ENCODE measurements at regions not wholly inside any gene's neighbourhood (a gene's known extent, or its start where the extent isn't known, plus 50 kb on each side); places are given as distances from the start of the nearest gene placed in this dataset.

DNA sequence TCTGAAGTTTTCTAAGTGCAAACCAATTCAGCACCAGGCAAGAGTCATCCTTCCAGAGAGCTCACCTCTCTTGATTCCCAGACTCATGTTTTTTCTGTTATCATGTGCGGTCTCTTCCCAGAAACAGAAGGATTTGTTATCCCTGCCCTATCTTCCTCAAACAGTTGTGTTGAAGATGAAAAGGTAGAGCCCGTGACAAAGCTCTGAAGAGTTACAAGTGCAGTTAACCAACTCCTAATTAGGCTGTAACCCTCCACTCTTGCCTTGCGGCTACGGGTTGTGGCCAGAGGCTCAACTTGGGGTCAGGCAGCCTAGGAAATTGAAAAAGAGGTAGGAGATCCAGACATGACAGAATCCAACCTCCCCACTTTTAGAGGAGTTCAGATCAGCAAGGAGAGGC is 76.2 kb upstream of the CADM1 start (continued):
- TF ChIP-seq ATF1 (CRISPR knock-in tag; IDR thresholded peaks at IDR 0.05) (no peak), ZNF737 (CRISPR knock-in tag; IDR thresholded peaks at IDR 0.05; ENCODE audit: borderline replicate concordance) (no peak), U2AF2 (IDR thresholded peaks at IDR 0.05; ENCODE audit: low read depth, low read length) (no peak)

GRCh38 chr11:115579181-115579825 is 75.1 kb upstream of the CADM1 start:
- POLR2A ChIA-PET, result no interaction called here
- Histone ChIP-seq H3K79me2 (ENCODE audit: insufficient read depth, low read length) (no peaks in the 10 kb centered on the region), H3K4me1 (ENCODE audit: insufficient read depth, low read length) (peaks cover 11% of the 10 kb centered on the region), H2AFZ (ENCODE audit: low read length) (no peak overlapping the region), H3K9ac (ENCODE audit: insufficient read depth, low read depth, low read length) (no peak overlapping the region), H3K9me3 (ENCODE audit: low read length) (no peaks in the 10 kb centered on the region), H3K27me3 (ENCODE audit: control insufficient read depth in 1 of 2, insufficient read depth in 2 of 2, low read length in 2 of 2) (peaks cover 0 to 17% of the 10 kb centered on the region in 2 experiments; a peak in 1 of 5 replicates), H3K36me3 (replicated peaks in 1 of 2; ENCODE audit: control insufficient read depth in 1 of 2, insufficient read depth in 2 of 2, low read length in 2 of 2) (no peaks in the 10 kb centered on the region), H3K27ac (ENCODE audit: extremely low read length, insufficient read depth, low read length) (no peak overlapping the region), H3K4me2 (ENCODE audit: low read depth, low read length) (no peak overlapping the region), H3K4me3 (replicated peaks in 1 of 3; ENCODE audit: insufficient read depth in 1 of 3, low read depth in 2 of 3, low read length in 3 of 3) (no peak overlapping the region), H4K20me1 (ENCODE audit: insufficient read depth, low read length) (no peaks in the 10 kb centered on the region)
- BruUV-seq (replicated peaks), result no TSS peak
- CTCF ChIA-PET (ENCODE audit: low intra/inter-chr PET ratio, low total read pairs), result no interaction called here
- ATAC-seq (no peak), DNase-seq (ENCODE audit: low spot score) (no peak), FAIRE-seq (no peak)
- in situ Hi-C loops (cut with HindIII; ENCODE audit: extremely low pct_ligation_motif_present, low pct_unique_long_range_greater_than_20kb) (no loop called here), intact Hi-C loops (cut with micrococcal nuclease; ENCODE audit: unreplicated experiment) (no loop called here)
- no peak for TF ChIP-seq TBP (CRISPR knock-in tag; IDR thresholded peaks at IDR 0.05)
- no peak for TF ChIP-seq FOXP1 (IDR thresholded peaks at IDR 0.05)
- no peak for TF ChIP-seq FOXP1 (CRISPR knock-in tag; IDR thresholded peaks at IDR 0.05)
- TF ChIP-seq ZNF660 (CRISPR knock-in tag; IDR thresholded peaks at IDR 0.05; ENCODE audit: borderline replicate concordance, low read depth), result no peak
- no peak for TF ChIP-seq NCOA5 (CRISPR knock-in tag; IDR thresholded peaks at IDR 0.05)
- TF ChIP-seq SP140L (CRISPR knock-in tag; IDR thresholded peaks at IDR 0.05; ENCODE audit: borderline replicate concordance), result no peak
- TF ChIP-seq ZNF34 (CRISPR knock-in tag; IDR thresholded peaks at IDR 0.05; ENCODE audit: borderline replicate concordance), result no peak
- WGBS (ENCODE audit: low lambda C conversion rate), result 39% methylated on average over 4 of the region's 5 CpGs

All from HepG2 (cell line).